Ovary (tissue), 3 donors: ENCODE measurements at regions not wholly inside any gene's neighbourhood (a gene's known extent, or its start where the extent isn't known, plus 50 kb on each side); places are given as distances from the start of the nearest gene placed in this dataset.

ENCODE experiments used
- EP300 ChIP-seq: sonication (generic); formaldehyde crosslinking; IDR thresholded peaks from one replicate; pipeline ENCODE4 v1.6.1; 2017; ENCODE audit warnings: antibody characterized with exemption
- POLR2A ChIP-seq: fragments of 450-650 bp; IDR thresholded peaks from one replicate; pipeline ENCODE4 v1.6.1; 2017; ENCODE audit warnings: antibody characterized with exemption, mild to moderate bottlenecking, moderate library complexity
- TF ChIP-seq, protein P1 (sequence below), 3 donors: fragments of 450-650 bp in 2 of 3; fragments of 200-600 bp in 1 of 3; IDR thresholded peaks; one replicate each; pipeline versions ENCODE4 v1.5.1 to v1.8.0; 2016 to 2022; ENCODE audit warnings: antibody characterized with exemption in 3 of 3, mild to moderate bottlenecking in 1 of 3
- donor health status: DM: no; HTN: no; CAD: no.

GRCh38 chr7:114334989-114335388 is 79.6 kb upstream of the FOXP2 start:
- TF ChIP-seq, protein P1, sequence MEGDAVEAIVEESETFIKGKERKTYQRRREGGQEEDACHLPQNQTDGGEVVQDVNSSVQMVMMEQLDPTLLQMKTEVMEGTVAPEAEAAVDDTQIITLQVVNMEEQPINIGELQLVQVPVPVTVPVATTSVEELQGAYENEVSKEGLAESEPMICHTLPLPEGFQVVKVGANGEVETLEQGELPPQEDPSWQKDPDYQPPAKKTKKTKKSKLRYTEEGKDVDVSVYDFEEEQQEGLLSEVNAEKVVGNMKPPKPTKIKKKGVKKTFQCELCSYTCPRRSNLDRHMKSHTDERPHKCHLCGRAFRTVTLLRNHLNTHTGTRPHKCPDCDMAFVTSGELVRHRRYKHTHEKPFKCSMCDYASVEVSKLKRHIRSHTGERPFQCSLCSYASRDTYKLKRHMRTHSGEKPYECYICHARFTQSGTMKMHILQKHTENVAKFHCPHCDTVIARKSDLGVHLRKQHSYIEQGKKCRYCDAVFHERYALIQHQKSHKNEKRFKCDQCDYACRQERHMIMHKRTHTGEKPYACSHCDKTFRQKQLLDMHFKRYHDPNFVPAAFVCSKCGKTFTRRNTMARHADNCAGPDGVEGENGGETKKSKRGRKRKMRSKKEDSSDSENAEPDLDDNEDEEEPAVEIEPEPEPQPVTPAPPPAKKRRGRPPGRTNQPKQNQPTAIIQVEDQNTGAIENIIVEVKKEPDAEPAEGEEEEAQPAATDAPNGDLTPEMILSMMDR (IDR thresholded peaks at IDR 0.05) = no peak
- TF ChIP-seq POLR2A (no peak), EP300 (no peak)
